Fibroblast of skin of left biceps (primary cell): ENCODE measurements at regions not wholly inside any gene's neighbourhood (a gene's known extent, or its start where the extent isn't known, plus 50 kb on each side); places are given as distances from the start of the nearest gene placed in this dataset.

ENCODE experiments used
- DNase-seq, 2 experiments: peaks; one replicate each; pipeline ENCODE4 v3.0.0-alpha.2; 2013; ENCODE audit warnings: low read depth in 2 of 2

- no peak for DNase-seq
These were observed 238.9 kb downstream of the PRL start for GRCh38 chr6:22057962-22058361.

- no peak for DNase-seq
These were observed 237.7 kb downstream of the PRL start for GRCh38 chr6:22059126-22059525.

GRCh38 chr6:22059946-22060345, 236.9 kb downstream of the PRL start:
- no peak for DNase-seq

GRCh38 chr6:22062807-22063408, 233.9 kb downstream of the PRL start:
- no peak for DNase-seq

- DNase-seq, result no peak
These were observed 232.3 kb downstream of the PRL start for GRCh38 chr6:22064558-22064957.

- no peak for DNase-seq
These were observed 229.7 kb downstream of the PRL start for GRCh38 chr6:22067122-22067521.

- no peak for DNase-seq
These were observed 229.2 kb downstream of the PRL start for GRCh38 chr6:22067671-22068070.

GRCh38 chr6:22068561-22069305, 228.1 kb downstream of the PRL start:
- DNase-seq, result no peak

GRCh38 chr6:22069306-22069800, 227.5 kb downstream of the PRL start:
- DNase-seq, result no peak

- no peak for DNase-seq
These were observed 225.4 kb downstream of the PRL start for GRCh38 chr6:22071270-22072041.

GRCh38 chr6:22072949-22073348, 223.9 kb downstream of the PRL start:
- DNase-seq, result no peak

GRCh38 chr6:22073516-22074198, 223.2 kb downstream of the PRL start:
- no peak for DNase-seq

GRCh38 chr6:22078288-22078687, 218.5 kb downstream of the PRL start:
- no peak for DNase-seq

- DNase-seq, result no peak
These were observed 217.9 kb downstream of the PRL start for GRCh38 chr6:22078802-22079545.

- peak; percentile 75 to 77 for DNase-seq
These were observed 217.1 kb downstream of the PRL start for GRCh38 chr6:22079783-22080182.

GRCh38 chr6:22081709-22082108, 215.1 kb downstream of the PRL start:
- DNase-seq, result no peak

GRCh38 chr6:22082218-22082617, 214.6 kb downstream of the PRL start:
- no peak for DNase-seq

GRCh38 chr6:22083119-22083518, 213.7 kb downstream of the PRL start:
- DNase-seq, result no peak

GRCh38 chr6:22087960-22088706, 208.7 kb downstream of the PRL start:
- no peak for DNase-seq

- no peak for DNase-seq
These were observed 205.3 kb downstream of the PRL start for GRCh38 chr6:22091424-22091948.
